CD14-positive monocyte (primary cell): ENCODE measurements at regions not wholly inside any gene's neighbourhood (a gene's known extent, or its start where the extent isn't known, plus 50 kb on each side); places are given as distances from the start of the nearest gene placed in this dataset.

Experiments used
- DNase-seq, 3 donors: peaks; one replicate each; pipeline ENCODE4 v3.0.0-alpha.2; 2011 to 2022
- H2AFZ ChIP-seq: 2 replicates; pipeline ENCODE4 v1.6.0; 2012; ENCODE audit warnings: mild to moderate bottlenecking, low read depth, low read length, inconsistent platforms; ENCODE audit not compliant: insufficient read depth, poor library complexity, severe bottlenecking
- H3K27ac ChIP-seq, 2 donors: 1 replicate in 1 of 2; 2 replicates in 1 of 2; pipeline ENCODE4 v1.5.1; 2012 to 2013; ENCODE audit warnings: low read length in 2 of 2, control low read depth in 1 of 2, inconsistent platforms in 1 of 2, low read depth in 1 of 2, mild to moderate bottlenecking in 1 of 2
- H3K27me3 ChIP-seq, 2 donors: one replicate each; pipeline versions ENCODE4 v1.6.0 to v1.6.1; 2011 to 2013; ENCODE audit warnings: low read length in 2 of 2; ENCODE audit not compliant: control insufficient read depth in 2 of 2, insufficient read depth in 2 of 2
- H3K36me3 ChIP-seq, 2 donors: replicated peaks in 1 of 2; 1 replicate in 1 of 2; 2 replicates in 1 of 2; pipeline versions ENCODE4 v1.5.1 to v1.6.1; 2012 to 2013; ENCODE audit warnings: low read length in 2 of 2, control low read depth in 1 of 2, inconsistent platforms in 1 of 2, mild to moderate bottlenecking in 1 of 2; ENCODE audit not compliant: insufficient read depth in 2 of 2, control insufficient read depth in 1 of 2
- H3K4me1 ChIP-seq, 2 donors: 1 replicate in 1 of 2; 2 replicates in 1 of 2; pipeline versions ENCODE4 v1.5.1 to v1.6.1; 2012 to 2013; ENCODE audit warnings: low read length in 2 of 2, control low read depth in 1 of 2, inconsistent platforms in 1 of 2, mild to moderate bottlenecking in 1 of 2, moderate library complexity in 1 of 2; ENCODE audit not compliant: insufficient read depth in 2 of 2, control insufficient read depth in 1 of 2
- H3K4me2 ChIP-seq: replicated peaks from 2 replicates; pipeline ENCODE3; 2012; ENCODE audit warnings: low read length, moderate library complexity, mild to moderate bottlenecking; ENCODE audit not compliant: poor library complexity, severe bottlenecking; ENCODE audit errors: extremely low read depth
- H3K4me3 ChIP-seq, 3 experiments: fragments of 200-600 bp in 1 of 3; sonication (generic) in 1 of 3; replicated peaks in 1 of 3; 1 replicate in 2 of 3; 2 replicates in 1 of 3; pipeline ENCODE4 v1.5.1; 2011 to 2013; ENCODE audit warnings: low read length in 3 of 3, mild to moderate bottlenecking in 3 of 3, control low read depth in 2 of 3, low read depth in 2 of 3, inconsistent platforms in 1 of 3, moderate library complexity in 1 of 3
- H3K79me2 ChIP-seq: 2 replicates; pipeline ENCODE4 v1.6.0; 2012; ENCODE audit warnings: mild to moderate bottlenecking, control low read depth, inconsistent platforms, low read length, moderate library complexity; ENCODE audit not compliant: insufficient read depth
- H3K9ac ChIP-seq: 2 replicates; pipeline ENCODE4 v1.6.0; 2017; ENCODE audit warnings: low read length, mild to moderate bottlenecking; ENCODE audit not compliant: insufficient read depth, poor library complexity, severe bottlenecking
- H3K9me3 ChIP-seq, 2 donors: replicated peaks in 1 of 2; 1 replicate in 1 of 2; 2 replicates in 1 of 2; pipeline versions ENCODE4 v1.5.1 to v1.6.1; 2012 to 2013; ENCODE audit warnings: low read length in 2 of 2, control low read depth in 1 of 2; ENCODE audit not compliant: control insufficient read depth in 1 of 2, insufficient read depth in 1 of 2
- H4K20me1 ChIP-seq: 2 replicates; pipeline ENCODE4 v1.6.0; 2012; ENCODE audit warnings: mild to moderate bottlenecking, low read length, control low read depth, moderate library complexity; ENCODE audit not compliant: insufficient read depth
- H3K27ac Mint-ChIP-seq, 7 donors: one replicate each; pipeline ENCODE4 v1.8.0; 2020; ENCODE audit warnings: mild to moderate bottlenecking in 7 of 7, mixed read lengths in 7 of 7, moderate library complexity in 6 of 7, inconsistent platforms in 2 of 7
- H3K27me3 Mint-ChIP-seq, 3 donors: one replicate each; pipeline ENCODE4 v1.8.0; 2021 to 2022; ENCODE audit warnings: low read depth in 3 of 3, mild to moderate bottlenecking in 3 of 3, mixed read lengths in 3 of 3, moderate library complexity in 3 of 3, inconsistent platforms in 1 of 3
- H3K36me3 Mint-ChIP-seq, 2 donors: one replicate each; pipeline ENCODE4 v1.8.0; 2020; ENCODE audit warnings: mixed read lengths in 2 of 2, inconsistent platforms in 1 of 2, mild to moderate bottlenecking in 1 of 2
- H3K4me1 Mint-ChIP-seq: one replicate; pipeline ENCODE4 v1.8.0; 2020; ENCODE audit warnings: mild to moderate bottlenecking, mixed read lengths
- H3K4me3 Mint-ChIP-seq, 2 donors: one replicate each; pipeline ENCODE4 v1.8.0; 2020; ENCODE audit warnings: mild to moderate bottlenecking in 2 of 2, mixed read lengths in 2 of 2, moderate library complexity in 1 of 2
- H3K9me3 Mint-ChIP-seq, 7 donors: one replicate each; pipeline ENCODE4 v1.8.0; 2020 to 2022; ENCODE audit warnings: mixed read lengths in 7 of 7, mild to moderate bottlenecking in 6 of 7, moderate library complexity in 6 of 7, inconsistent platforms in 2 of 7
- WGBS: methylation state at CpG from one replicate; pipeline ENCODE4 v1.1.5; 2013; ENCODE audit warnings: missing lambda C conversion rate; ENCODE audit not compliant: insufficient coverage; 5-methylcytosine and 5-hydroxymethylcytosine counted together
- intact Hi-C, 2 donors: fragments of 100-400 bp; cut with micrococcal nuclease; formaldehyde crosslinking; loops; one replicate each; pipeline versions ENCODE4 v1.15.0 to v1.15.1; 2023
- TF ChIP-seq, protein P1 (sequence below): fragments of 200-600 bp; IDR thresholded peaks from one replicate; pipeline ENCODE4 v1.8.0; 2022; ENCODE audit warnings: antibody characterized with exemption, mild to moderate bottlenecking

DNA sequence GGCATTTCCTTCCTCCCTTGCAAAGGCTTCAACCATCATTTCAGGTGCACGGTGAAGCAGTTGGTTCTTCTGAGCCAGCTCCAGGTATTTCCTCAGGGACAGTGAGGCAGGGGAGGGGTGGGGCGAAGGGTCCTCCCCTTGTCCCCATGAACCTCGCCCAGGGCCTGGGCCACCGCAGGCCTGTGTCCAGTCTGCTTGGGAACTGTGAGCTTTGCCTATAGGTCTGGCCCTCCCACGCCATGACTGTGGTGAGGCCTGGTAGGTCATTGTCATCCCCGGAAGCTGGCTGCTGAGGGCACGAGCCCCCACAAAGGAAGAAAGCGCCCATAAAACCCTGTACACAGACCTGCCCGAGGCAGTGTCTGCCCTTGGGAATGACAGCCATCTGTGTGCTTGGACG lies 134.3 kb downstream of the ACKR3 start:
- H3K4me3 ChIP-seq: no peak overlapping the region
- no peaks in the 10 kb centered on the region for H4K20me1 ChIP-seq
- H3K27me3 ChIP-seq: no peaks in the 10 kb centered on the region
- no peaks in the 10 kb centered on the region for H3K79me2 ChIP-seq
- DNase-seq: no peak
- no peak overlapping the region for H3K9ac ChIP-seq
- H3K27ac Mint-ChIP-seq: no peak overlapping the region
- no peaks in the 10 kb centered on the region for H3K9me3 ChIP-seq
- intact Hi-C loops: no loop called here
- H3K4me3 Mint-ChIP-seq: no peak overlapping the region
- TF ChIP-seq, protein P1, sequence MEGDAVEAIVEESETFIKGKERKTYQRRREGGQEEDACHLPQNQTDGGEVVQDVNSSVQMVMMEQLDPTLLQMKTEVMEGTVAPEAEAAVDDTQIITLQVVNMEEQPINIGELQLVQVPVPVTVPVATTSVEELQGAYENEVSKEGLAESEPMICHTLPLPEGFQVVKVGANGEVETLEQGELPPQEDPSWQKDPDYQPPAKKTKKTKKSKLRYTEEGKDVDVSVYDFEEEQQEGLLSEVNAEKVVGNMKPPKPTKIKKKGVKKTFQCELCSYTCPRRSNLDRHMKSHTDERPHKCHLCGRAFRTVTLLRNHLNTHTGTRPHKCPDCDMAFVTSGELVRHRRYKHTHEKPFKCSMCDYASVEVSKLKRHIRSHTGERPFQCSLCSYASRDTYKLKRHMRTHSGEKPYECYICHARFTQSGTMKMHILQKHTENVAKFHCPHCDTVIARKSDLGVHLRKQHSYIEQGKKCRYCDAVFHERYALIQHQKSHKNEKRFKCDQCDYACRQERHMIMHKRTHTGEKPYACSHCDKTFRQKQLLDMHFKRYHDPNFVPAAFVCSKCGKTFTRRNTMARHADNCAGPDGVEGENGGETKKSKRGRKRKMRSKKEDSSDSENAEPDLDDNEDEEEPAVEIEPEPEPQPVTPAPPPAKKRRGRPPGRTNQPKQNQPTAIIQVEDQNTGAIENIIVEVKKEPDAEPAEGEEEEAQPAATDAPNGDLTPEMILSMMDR: no peak
- H3K4me1 ChIP-seq: peaks cover 24 to 30% of the 10 kb centered on the region in 2 donors
- no peak overlapping the region for H3K4me2 ChIP-seq
- no peaks in the 10 kb centered on the region for H3K36me3 Mint-ChIP-seq
- 91% methylated on average over 8 of the region's 10 CpGs for WGBS
- H3K4me1 Mint-ChIP-seq: peaks cover 27% of the 10 kb centered on the region
- H2AFZ ChIP-seq: no peak overlapping the region
- H3K27ac ChIP-seq: no peak overlapping the region
- peaks cover 3 to 13% (median 5%) of the 10 kb centered on the region in 3 donors for H3K27me3 Mint-ChIP-seq
- peaks cover 0 to 2% (median 0%) of the 10 kb centered on the region in 7 donors for H3K9me3 Mint-ChIP-seq
- H3K36me3 ChIP-seq: no peaks in the 10 kb centered on the region

DNA sequence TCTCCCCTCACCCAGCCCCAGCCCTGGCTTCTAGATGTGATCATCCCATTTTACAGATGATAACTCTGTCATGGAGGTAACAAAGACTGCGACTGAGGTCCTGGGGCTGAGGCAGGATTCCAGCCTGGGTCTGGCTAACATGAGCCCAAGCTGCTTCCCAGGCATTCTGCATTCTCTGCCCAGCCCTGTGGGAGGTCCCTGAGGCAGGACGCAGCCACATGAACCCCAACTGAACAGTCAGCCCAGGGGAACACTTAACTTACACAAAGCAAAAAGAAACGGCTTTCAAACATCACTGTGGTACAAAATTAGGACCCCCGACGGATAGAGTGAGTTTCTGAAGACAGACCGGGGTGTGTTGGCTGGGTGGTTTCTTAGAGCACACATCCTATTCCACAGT lies 135.3 kb downstream of the ACKR3 start:
- H4K20me1 ChIP-seq: no peaks in the 10 kb centered on the region
- H3K27me3 Mint-ChIP-seq: peaks cover 3 to 15% (median 3%) of the 10 kb centered on the region in 3 donors
- peak overlapping the region in 1 of 3 experiments; percentile 16 for H3K4me3 ChIP-seq
- H3K4me3 Mint-ChIP-seq: no peak overlapping the region
- H3K4me2 ChIP-seq: peak overlapping the region; percentile 29
- TF ChIP-seq, protein P1: no peak
- peaks cover 0 to 2% (median 0%) of the 10 kb centered on the region in 7 donors for H3K9me3 Mint-ChIP-seq
- H3K27me3 ChIP-seq: no peaks in the 10 kb centered on the region
- DNase-seq: no peak
- intact Hi-C loops: loop anchor here (5.0 kb wide), 2 partner anchors 42 to 47 kb away; no protein-coding TSS in a partner anchor
- no peaks in the 10 kb centered on the region for H3K36me3 ChIP-seq
- no peak overlapping the region for H3K9ac ChIP-seq
- H3K9me3 ChIP-seq: no peaks in the 10 kb centered on the region
- H3K4me1 ChIP-seq: peaks cover 24 to 30% of the 10 kb centered on the region in 2 donors
- no peak overlapping the region for H2AFZ ChIP-seq
- peak overlapping the region in 5 of 7 donors; percentile 45 to 70 (median 63) for H3K27ac Mint-ChIP-seq
- WGBS: 100% methylated on average over 3 of the region's 6 CpGs
- no peaks in the 10 kb centered on the region for H3K36me3 Mint-ChIP-seq
- H3K79me2 ChIP-seq: no peaks in the 10 kb centered on the region
- peak overlapping the region in 1 of 2 donors; percentile 50 for H3K27ac ChIP-seq
- H3K4me1 Mint-ChIP-seq: peaks cover 37% of the 10 kb centered on the region
